K562 (cell line): ENCODE measurements at regions not wholly inside any gene's neighbourhood (a gene's known extent, or its start where the extent isn't known, plus 50 kb on each side); places are given as distances from the start of the nearest gene placed in this dataset.

Source experiments
- ARNT ChIP-seq, 2 experiments: fragments of 450-650 bp; IDR thresholded peaks; 2 replicates each; pipeline ENCODE4 v1.6.1; 2016; ENCODE audit warnings: mild to moderate bottlenecking in 1 of 2
- CBFA2T3 ChIP-seq: fragments of 450-650 bp; IDR thresholded peaks from 2 replicates; pipeline ENCODE4 v1.6.1; 2017
- CTBP1 ChIP-seq: fragments of 450-650 bp; IDR thresholded peaks from 2 replicates; pipeline ENCODE4 v1.6.1; 2016; ENCODE audit warnings: borderline replicate concordance
- DPF2 ChIP-seq: fragments of 450-650 bp; IDR thresholded peaks from 2 replicates; pipeline ENCODE4 v1.6.1; 2016
- HMGN3 ChIP-seq: IDR thresholded peaks from 2 replicates; pipeline ENCODE4 v1.6.1; 2011; ENCODE audit warnings: borderline replicate concordance, low read depth, mild to moderate bottlenecking, mixed read lengths, low read length; ENCODE audit not compliant: insufficient read length; ENCODE audit errors: extremely low read depth
- SOX6 ChIP-seq: fragments of 450-650 bp; IDR thresholded peaks from 2 replicates; pipeline ENCODE4 v1.6.1; 2014; ENCODE audit warnings: mild to moderate bottlenecking
- ZFP1 ChIP-seq: fragments of 450-650 bp; formaldehyde crosslinking; IDR thresholded peaks from 2 replicates; pipeline ENCODE4 v1.4.0; 2020; ENCODE audit warnings: mild to moderate bottlenecking, mixed read lengths
- ZKSCAN1 ChIP-seq: fragments of 150-350 bp; IDR thresholded peaks from 2 replicates; pipeline ENCODE4 v1.6.1; 2016; ENCODE audit warnings: low read depth, low read length
- ZNF316 ChIP-seq: fragments of 450-650 bp; IDR thresholded peaks from 2 replicates; pipeline ENCODE4 v1.6.1; 2016
- ZSCAN29 ChIP-seq: fragments of 450-650 bp; IDR thresholded peaks from 2 replicates; pipeline ENCODE4 v1.6.1; 2017
- TF ChIP-seq, protein P1 (sequence below): fragments of 450-650 bp; IDR thresholded peaks from 2 replicates; pipeline ENCODE4 v1.6.1; 2016; ENCODE audit warnings: low read depth
- TF ChIP-seq, protein P2 (sequence below): fragments of 450-650 bp; IDR thresholded peaks from 2 replicates; pipeline ENCODE4 v1.6.1; 2016; ENCODE audit warnings: antibody characterized with exemption
- TF ChIP-seq, protein P3 (sequence below): fragments of 450-650 bp; formaldehyde crosslinking; IDR thresholded peaks from 2 replicates; pipeline ENCODE4 v1.4.0; 2020; ENCODE audit warnings: mild to moderate bottlenecking, moderate library complexity

DNA sequence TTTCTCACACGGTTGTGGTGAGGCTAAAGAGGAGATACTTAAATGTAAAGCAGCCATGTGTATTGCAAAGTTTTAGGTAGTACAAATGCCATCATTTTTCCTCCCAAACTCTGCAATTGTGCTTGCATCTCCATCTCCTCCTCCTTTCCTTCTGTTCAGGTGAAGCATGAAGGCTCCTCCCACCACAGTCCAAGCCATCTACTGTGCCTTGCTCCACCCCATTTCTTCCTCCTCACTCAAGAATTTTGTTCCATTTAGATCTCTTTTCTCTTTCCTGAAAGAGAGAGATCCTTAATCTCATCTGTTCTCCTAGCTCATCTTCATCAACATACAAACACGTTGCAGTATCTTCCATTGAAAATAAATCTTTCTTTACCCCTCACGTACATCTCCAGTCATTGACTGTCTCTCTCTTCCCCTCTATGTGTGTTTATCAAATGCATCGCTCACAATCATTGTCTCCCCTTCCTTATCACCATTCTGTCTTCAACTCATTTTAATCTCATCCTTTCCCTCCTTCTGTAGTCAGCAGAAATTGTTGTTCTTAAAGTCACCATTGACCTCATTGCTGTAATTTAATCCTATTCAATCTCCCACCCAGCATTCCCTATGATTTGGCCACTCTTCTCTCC lies 392.1 kb downstream of the RAD51AP2 start (continued):
- TF ChIP-seq HMGN3 (no peak), ZNF316 (peak; percentile 68), ZKSCAN1 (no peak), ZFP1 (CRISPR knock-in tag) (no peak), DPF2 (peak; percentile 51), SOX6 (0 out of 2 replicates have a peak, but pooled peaks have one; percentile 45), CTBP1 (peak; percentile 47), ARNT (IDR thresholded peaks at IDR 0.05) (no peak), ZSCAN29 (no peak), CBFA2T3 (peak; percentile 43; the same call in 1 of the 2 replicates)
- TF ChIP-seq, protein P1, sequence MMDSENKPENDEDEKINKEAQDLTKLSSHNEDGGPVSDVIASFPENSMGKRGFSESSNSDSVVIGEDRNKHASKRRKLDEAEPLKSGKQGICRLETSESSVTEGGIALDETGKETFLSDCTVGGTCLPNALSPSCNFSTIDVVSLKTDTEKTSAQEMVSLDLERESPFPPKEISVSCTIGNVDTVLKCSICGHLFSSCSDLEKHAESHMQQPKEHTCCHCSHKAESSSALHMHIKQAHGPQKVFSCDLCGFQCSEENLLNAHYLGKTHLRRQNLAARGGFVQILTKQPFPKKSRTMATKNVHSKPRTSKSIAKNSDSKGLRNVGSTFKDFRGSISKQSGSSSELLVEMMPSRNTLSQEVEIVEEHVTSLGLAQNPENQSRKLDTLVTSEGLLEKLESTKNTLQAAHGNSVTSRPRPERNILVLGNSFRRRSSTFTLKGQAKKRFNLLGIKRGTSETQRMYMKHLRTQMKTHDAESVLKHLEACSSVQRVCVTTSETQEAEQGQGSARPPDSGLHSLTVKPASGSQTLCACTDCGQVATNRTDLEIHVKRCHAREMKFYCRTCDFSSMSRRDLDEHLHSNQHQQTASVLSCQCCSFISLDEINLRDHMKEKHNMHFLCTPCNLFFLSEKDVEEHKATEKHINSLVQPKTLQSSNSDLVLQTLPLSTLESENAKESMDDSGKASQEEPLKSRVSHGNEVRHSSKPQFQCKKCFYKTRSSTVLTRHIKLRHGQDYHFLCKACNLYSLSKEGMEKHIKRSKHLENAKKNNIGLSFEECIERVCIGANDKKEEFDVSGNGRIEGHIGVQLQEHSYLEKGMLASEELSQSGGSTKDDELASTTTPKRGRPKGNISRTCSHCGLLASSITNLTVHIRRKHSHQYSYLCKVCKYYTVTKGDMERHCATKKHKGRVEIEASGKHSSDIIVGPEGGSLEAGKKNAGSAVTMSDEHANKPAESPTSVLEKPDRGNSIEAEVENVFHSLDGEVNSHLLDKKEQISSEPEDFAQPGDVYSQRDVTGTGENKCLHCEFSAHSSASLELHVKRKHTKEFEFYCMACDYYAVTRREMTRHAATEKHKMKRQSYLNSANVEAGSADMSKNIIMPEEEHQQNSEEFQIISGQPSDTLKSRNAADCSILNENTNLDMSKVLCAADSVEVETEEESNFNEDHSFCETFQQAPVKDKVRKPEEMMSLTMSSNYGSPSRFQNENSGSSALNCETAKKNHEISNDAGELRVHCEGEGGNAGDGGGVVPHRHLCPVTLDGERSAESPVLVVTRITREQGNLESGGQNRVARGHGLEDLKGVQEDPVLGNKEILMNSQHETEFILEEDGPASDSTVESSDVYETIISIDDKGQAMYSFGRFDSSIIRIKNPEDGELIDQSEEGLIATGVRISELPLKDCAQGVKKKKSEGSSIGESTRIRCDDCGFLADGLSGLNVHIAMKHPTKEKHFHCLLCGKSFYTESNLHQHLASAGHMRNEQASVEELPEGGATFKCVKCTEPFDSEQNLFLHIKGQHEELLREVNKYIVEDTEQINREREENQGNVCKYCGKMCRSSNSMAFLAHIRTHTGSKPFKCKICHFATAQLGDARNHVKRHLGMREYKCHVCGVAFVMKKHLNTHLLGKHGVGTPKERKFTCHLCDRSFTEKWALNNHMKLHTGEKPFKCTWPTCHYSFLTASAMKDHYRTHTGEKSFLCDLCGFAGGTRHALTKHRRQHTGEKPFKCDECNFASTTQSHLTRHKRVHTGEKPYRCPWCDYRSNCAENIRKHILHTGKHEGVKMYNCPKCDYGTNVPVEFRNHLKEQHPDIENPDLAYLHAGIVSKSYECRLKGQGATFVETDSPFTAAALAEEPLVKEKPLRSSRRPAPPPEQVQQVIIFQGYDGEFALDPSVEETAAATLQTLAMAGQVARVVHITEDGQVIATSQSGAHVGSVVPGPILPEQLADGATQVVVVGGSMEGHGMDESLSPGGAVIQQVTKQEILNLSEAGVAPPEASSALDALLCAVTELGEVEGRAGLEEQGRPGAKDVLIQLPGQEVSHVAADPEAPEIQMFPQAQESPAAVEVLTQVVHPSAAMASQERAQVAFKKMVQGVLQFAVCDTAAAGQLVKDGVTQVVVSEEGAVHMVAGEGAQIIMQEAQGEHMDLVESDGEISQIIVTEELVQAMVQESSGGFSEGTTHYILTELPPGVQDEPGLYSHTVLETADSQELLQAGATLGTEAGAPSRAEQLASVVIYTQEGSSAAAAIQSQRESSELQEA, result no peak
- TF ChIP-seq, protein P2, sequence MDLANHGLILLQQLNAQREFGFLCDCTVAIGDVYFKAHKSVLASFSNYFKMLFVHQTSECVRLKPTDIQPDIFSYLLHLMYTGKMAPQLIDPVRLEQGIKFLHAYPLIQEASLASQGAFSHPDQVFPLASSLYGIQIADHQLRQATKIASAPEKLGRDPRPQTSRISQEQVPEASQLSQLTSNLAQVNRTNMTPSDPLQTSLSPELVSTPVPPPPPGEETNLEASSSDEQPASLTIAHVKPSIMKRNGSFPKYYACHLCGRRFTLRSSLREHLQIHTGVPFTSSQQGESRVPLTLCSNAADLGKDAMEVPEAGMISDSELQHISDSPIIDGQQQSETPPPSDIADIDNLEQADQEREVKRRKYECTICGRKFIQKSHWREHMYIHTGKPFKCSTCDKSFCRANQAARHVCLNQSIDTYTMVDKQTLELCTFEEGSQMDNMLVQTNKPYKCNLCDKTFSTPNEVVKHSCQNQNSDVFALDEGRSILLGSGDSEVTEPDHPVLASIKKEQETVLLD, result 0 out of 2 replicates have a peak, but pooled peaks have one; percentile 14
- TF ChIP-seq, protein P3, sequence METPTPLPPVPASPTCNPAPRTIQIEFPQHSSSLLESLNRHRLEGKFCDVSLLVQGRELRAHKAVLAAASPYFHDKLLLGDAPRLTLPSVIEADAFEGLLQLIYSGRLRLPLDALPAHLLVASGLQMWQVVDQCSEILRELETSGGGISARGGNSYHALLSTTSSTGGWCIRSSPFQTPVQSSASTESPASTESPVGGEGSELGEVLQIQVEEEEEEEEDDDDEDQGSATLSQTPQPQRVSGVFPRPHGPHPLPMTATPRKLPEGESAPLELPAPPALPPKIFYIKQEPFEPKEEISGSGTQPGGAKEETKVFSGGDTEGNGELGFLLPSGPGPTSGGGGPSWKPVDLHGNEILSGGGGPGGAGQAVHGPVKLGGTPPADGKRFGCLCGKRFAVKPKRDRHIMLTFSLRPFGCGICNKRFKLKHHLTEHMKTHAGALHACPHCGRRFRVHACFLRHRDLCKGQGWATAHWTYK (CRISPR knock-in tag), result no peak
- TF ChIP-seq, all 486 proteins: peak for 14
